HFFc6 (cell line): ENCODE measurements at regions not wholly inside any gene's neighbourhood (a gene's known extent, or its start where the extent isn't known, plus 50 kb on each side); places are given as distances from the start of the nearest gene placed in this dataset.

Experiments
- DNase-seq: peaks from one replicate; pipeline ENCODE4 v3.0.0-alpha.2; 2018
- H3K27ac Mint-ChIP-seq: 2 replicates; pipeline ENCODE4 v1.8.0; 2020; ENCODE audit warnings: mild to moderate bottlenecking, mixed read lengths
- H3K27me3 Mint-ChIP-seq: 2 replicates; pipeline ENCODE4 v1.8.0; 2021; ENCODE audit warnings: mild to moderate bottlenecking, moderate library complexity, mixed read lengths; ENCODE audit not compliant: insufficient read depth
- H3K36me3 Mint-ChIP-seq: 2 replicates; pipeline ENCODE4 v1.8.0; 2021; ENCODE audit warnings: low read depth, mixed read lengths
- H3K4me1 Mint-ChIP-seq: 2 replicates; pipeline ENCODE4 v1.8.0; 2020; ENCODE audit warnings: low read depth, mixed read lengths
- H3K4me3 Mint-ChIP-seq: 2 replicates; pipeline ENCODE4 v1.8.0; 2020; ENCODE audit warnings: mild to moderate bottlenecking, moderate library complexity, mixed read lengths
- H3K9me3 Mint-ChIP-seq: 2 replicates; pipeline ENCODE4 v1.8.0; 2020; ENCODE audit warnings: mild to moderate bottlenecking, mixed read lengths
- TF ChIP-seq, protein P1 (sequence below): fragments of 200-600 bp; sonication (generic); IDR thresholded peaks from 2 replicates; pipeline ENCODE4 v1.5.0; 2021; ENCODE audit warnings: antibody characterized with exemption, mild to moderate bottlenecking

DNA sequence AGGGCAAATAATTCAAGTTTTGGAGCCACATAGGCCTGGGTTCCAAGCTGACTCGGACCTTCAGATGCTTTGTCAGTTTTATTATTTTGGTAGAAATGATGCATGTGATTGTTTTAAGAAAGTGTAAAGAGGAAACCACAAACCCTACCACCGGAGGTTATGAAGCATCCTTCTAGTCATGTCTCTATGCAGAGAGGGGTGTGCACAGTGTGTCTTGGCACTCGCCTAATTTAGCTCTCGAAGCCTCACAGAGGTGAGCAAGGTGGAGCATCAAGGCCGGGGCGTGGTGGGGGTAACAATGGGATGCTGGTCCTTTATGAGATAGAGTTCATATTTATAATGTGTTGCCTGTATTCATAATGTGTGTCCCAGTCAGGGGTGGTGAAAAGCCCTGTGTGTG lies 63.7 kb upstream of the SMAD6 start:
- DNase-seq = no peak

DNA sequence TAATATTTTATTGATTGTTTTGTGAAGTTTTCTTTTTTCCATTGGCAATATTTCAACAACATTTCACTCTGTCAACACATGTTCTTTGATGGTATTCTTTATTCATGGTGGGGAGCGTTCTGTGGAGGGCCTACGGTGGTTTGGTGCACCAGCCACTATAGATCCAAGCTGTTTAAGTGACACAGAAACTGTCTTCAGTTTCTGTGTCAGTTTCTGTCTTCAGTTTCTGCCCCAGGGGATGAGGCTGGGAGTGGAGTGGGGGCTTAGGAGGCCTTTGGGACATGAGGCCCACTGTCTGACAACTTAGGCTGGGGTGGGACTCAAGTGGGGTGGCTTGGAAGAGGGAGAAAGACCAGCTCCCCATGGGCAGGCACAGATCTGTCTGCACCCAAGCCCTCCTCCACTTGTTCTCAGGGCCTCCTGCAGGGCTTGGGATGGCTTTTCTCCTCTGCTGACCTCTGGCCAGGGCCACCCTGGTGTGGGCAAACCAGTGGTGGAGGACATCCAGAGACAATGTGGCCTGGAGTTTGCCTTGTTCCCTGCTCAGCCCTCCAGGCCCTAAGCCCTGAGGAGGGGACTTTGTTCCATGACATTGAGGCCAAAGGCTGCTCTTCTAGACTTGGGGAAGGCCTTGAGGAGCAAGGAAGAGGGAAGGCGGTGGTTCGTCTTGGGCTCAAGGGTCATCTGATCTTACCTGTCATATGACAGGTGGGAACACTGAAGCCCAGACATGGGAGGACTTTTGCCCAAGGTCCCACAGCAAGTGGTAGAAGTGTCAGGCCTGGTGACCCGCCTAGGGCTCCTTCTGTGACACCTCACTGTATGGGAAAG lies 60.3 kb upstream of the SMAD6 start:
- peaks cover 6% of the 10 kb centered on the region; the same call in 1 of the 2 replicates for H3K27me3 Mint-ChIP-seq
- DNase-seq = no peak
- no peak overlapping the region for H3K4me3 Mint-ChIP-seq
- H3K4me1 Mint-ChIP-seq = peaks cover 21% of the 10 kb centered on the region
- TF ChIP-seq, protein P1, sequence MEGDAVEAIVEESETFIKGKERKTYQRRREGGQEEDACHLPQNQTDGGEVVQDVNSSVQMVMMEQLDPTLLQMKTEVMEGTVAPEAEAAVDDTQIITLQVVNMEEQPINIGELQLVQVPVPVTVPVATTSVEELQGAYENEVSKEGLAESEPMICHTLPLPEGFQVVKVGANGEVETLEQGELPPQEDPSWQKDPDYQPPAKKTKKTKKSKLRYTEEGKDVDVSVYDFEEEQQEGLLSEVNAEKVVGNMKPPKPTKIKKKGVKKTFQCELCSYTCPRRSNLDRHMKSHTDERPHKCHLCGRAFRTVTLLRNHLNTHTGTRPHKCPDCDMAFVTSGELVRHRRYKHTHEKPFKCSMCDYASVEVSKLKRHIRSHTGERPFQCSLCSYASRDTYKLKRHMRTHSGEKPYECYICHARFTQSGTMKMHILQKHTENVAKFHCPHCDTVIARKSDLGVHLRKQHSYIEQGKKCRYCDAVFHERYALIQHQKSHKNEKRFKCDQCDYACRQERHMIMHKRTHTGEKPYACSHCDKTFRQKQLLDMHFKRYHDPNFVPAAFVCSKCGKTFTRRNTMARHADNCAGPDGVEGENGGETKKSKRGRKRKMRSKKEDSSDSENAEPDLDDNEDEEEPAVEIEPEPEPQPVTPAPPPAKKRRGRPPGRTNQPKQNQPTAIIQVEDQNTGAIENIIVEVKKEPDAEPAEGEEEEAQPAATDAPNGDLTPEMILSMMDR = no peak
- H3K27ac Mint-ChIP-seq = no peak overlapping the region
- no peaks in the 10 kb centered on the region for H3K36me3 Mint-ChIP-seq
- no peaks in the 10 kb centered on the region for H3K9me3 Mint-ChIP-seq

More for the DNA sequence above, 63.7 kb upstream of the SMAD6 start:
- H3K27me3 Mint-ChIP-seq = peaks cover 10% of the 10 kb centered on the region; the same call in 1 of the 2 replicates
- H3K9me3 Mint-ChIP-seq = no peaks in the 10 kb centered on the region
- no peaks in the 10 kb centered on the region for H3K36me3 Mint-ChIP-seq
- peaks cover 20% of the 10 kb centered on the region for H3K4me1 Mint-ChIP-seq
- no peak overlapping the region for H3K27ac Mint-ChIP-seq
- TF ChIP-seq, protein P1 = no peak
- H3K4me3 Mint-ChIP-seq = no peak overlapping the region

DNA sequence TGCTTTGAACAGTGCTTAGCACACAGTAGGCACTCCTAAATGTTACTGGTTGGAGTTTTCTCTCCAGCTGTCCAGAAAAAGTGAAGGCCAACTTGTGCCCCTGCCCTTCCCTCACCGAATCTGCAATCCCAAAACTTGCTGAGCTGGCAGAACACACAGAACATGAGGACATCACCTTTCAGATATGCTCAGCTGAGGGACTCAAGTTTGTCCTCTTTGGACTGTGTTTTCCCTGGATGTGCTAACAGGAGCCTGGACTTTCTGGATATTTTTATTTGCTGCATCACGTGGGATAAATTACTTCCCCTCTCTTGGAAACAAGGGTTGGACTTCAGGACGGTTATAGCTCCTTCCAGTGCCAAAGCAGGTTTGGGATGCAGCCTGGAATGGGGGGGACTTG lies 59.5 kb upstream of the SMAD6 start:
- no peak for DNase-seq
- Mint-ChIP-seq H3K36me3 (no peaks in the 10 kb centered on the region), H3K4me3 (no peak overlapping the region), H3K9me3 (no peaks in the 10 kb centered on the region), H3K27me3 (peaks cover 6% of the 10 kb centered on the region; the same call in 1 of the 2 replicates), H3K27ac (no peak overlapping the region), H3K4me1 (peaks cover 21% of the 10 kb centered on the region)
- TF ChIP-seq, protein P1 = no peak

DNA sequence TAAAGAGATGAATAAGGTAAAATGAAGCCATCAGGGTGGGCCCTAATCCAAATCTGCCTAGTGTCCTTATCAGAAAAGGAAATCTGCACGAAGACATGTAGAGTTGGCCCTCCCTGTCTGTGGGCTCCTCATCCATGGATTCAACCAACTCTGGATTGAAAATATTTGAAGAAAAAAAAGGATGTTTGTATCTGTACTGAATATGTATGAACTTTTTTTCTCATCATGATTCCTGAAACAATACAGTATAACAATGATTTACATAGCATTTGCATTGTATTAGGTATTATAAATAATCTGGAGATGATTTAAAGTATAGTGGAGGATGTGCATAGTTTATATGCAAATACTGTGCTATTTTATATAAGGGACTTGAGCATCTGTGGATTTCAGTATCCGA lies 59.0 kb upstream of the SMAD6 start:
- Mint-ChIP-seq H3K4me1 (peaks cover 20% of the 10 kb centered on the region), H3K27me3 (peaks cover 6% of the 10 kb centered on the region; the same call in 1 of the 2 replicates), H3K9me3 (no peaks in the 10 kb centered on the region), H3K27ac (no peak overlapping the region), H3K36me3 (no peaks in the 10 kb centered on the region), H3K4me3 (no peak overlapping the region)
- TF ChIP-seq, protein P1 = no peak
- no peak for DNase-seq

DNA sequence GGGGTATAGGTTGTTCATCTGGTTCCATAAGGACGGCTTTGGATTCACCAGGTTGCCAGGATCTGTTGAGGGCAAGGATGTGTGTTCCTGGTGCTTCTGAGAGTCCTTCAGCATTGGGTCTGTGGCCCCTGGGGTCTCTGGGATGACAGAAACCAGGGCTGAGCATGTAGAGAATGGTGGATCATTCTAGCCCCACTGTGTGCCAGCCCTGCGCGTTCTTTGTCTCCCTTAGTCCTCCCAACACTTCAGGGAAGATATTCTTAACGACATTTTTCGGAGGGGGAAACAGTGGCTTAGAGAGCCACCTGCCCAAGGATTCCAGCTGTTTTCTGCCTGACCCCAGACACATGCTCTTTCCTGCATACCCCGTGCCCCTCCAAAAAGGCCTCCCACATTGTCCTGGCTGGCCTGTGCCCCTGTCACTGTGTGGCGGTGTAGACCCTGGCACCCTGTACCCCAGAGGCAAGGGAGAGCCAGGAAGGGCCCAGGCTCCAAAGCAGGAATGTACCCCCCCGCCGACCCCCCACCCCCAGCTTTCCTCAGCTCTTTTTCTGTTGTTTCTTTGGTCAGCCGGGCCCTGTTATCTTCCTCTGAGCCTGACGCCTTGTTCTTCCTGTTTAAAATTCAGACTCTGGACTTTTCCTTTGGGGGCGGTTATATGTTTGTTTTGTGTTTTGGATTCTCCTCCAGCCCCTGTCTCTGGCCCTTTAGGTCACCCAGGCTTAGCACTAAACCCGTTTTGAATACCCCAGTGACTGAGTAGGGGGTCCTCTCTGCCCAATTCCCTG lies 57.8 kb upstream of the SMAD6 start:
- H3K4me1 Mint-ChIP-seq = peaks cover 13% of the 10 kb centered on the region
- no peaks in the 10 kb centered on the region for H3K36me3 Mint-ChIP-seq
- peak overlapping the region; percentile 81 for H3K27ac Mint-ChIP-seq
- peaks cover 4% of the 10 kb centered on the region for H3K27me3 Mint-ChIP-seq
- TF ChIP-seq, protein P1 = no peak
- no peaks in the 10 kb centered on the region for H3K9me3 Mint-ChIP-seq
- peak overlapping the region; percentile 16; the same call in 1 of the 2 replicates for H3K4me3 Mint-ChIP-seq
- no peak for DNase-seq
